ENCODE measurements at regions not wholly inside any gene's neighbourhood (a gene's known extent, or its start where the extent isn't known, plus 50 kb on each side); places are given as distances from the start of the nearest gene placed in this dataset.

DNA sequence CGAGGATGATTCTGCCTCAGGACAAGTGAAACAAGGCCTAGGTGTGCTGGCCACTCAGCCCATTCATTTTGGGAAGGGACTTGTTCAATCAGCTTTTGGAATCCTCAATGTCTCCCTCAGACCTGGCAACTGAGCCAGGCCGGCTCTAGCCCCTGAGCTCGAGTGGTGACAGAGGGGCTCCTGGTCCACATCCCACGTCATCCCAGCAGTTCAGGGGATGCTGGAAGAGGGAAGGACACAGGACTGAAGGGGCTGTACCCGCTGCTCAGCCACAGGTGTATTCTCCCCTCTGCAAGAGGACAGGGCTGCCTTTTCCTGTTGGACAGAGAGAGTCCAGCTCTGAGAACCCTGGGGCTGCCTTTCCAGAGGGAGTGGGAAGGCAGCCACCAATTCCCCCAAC is 244.6 kb upstream of the SFSWAP start:
- Histone ChIP-seq H3K4me3 (no peak overlapping the region), H3K79me2 (ENCODE audit: control insufficient read depth, insufficient read depth, low read length) (no peaks in the 10 kb centered on the region), H3K27ac (ENCODE audit: extremely low read depth, low read depth, low read length) (no peak overlapping the region), H3K9me3 (replicated peaks; ENCODE audit: control insufficient read depth, insufficient read depth, low read depth, low read length) (no peaks in the 10 kb centered on the region), H3K4me1 (replicated peaks in 1 of 2; ENCODE audit: control insufficient read depth in 2 of 2, insufficient read depth in 2 of 2, low read length in 2 of 2) (peaks cover 3 to 16% of the 10 kb centered on the region in 2 experiments; a peak in 3 of 5 replicates), H4K20me1 (replicated peaks; ENCODE audit: control insufficient read depth, insufficient read depth, low read length) (no peaks in the 10 kb centered on the region), H3K4me2 (ENCODE audit: insufficient read depth, low read length) (no peak overlapping the region), H3K27me3 (ENCODE audit: control insufficient read depth in 2 of 2, insufficient read depth in 2 of 2, low read length in 2 of 2) (peaks cover 3 to 32% of the 10 kb centered on the region in 2 experiments; a peak in 3 of 5 replicates), H3K9me1 (ENCODE audit: control insufficient read depth, insufficient read depth, low read length) (no peaks in the 10 kb centered on the region), H3K36me3 (ENCODE audit: control insufficient read depth, insufficient read depth, low read length) (no peaks in the 10 kb centered on the region), H3K9ac (ENCODE audit: insufficient read depth in 1 of 2, low read depth in 2 of 2, low read length in 2 of 2) (no peak overlapping the region), H2AFZ (ENCODE audit: low read depth, low read length) (no peak overlapping the region)
- ATAC-seq (no peak), DNase-seq (ENCODE audit: extremely low read depth in 1 of 4, low spot score in 3 of 4) (no peak), FAIRE-seq (no peak)
- intact Hi-C loops (cut with micrococcal nuclease), result no loop called here
- WGBS (ENCODE audit: insufficient coverage, low coverage, missing lambda C conversion rate), result 0% methylated on average over 4 of the region's 5 CpGs
- no peak for TF ChIP-seq ATF2 (CRISPR knock-in tag; IDR thresholded peaks at IDR 0.05)
- TF ChIP-seq FOSL1 (tag; conservative IDR thresholded peaks at IDR 0.05), result no peak
- ChIA-PET POLR2A (no interaction called here), CTCF (ENCODE audit: low intra/inter-chr PET ratio) (no interaction called here)
- in situ Hi-C loops (cut with MboI), result no loop called here
- BruUV-seq (replicated peaks), result no TSS peak

GRCh38 chr12:131466932-131467331 is 244.0 kb upstream of the SFSWAP start:
- WGBS (ENCODE audit: insufficient coverage, low coverage, missing lambda C conversion rate), result 14% methylated on average over 4 of the region's 4 CpGs
- no peak overlapping the region for H3K4me3 ChIP-seq
- peaks cover 5 to 37% of the 10 kb centered on the region in 2 experiments; a peak in 3 of 5 replicates for H3K27me3 ChIP-seq (ENCODE audit: control insufficient read depth in 2 of 2, insufficient read depth in 2 of 2, low read length in 2 of 2)
- H3K36me3 ChIP-seq (ENCODE audit: control insufficient read depth, insufficient read depth, low read length), result no peaks in the 10 kb centered on the region
- H3K9me3 ChIP-seq (replicated peaks; ENCODE audit: control insufficient read depth, insufficient read depth, low read depth, low read length), result no peaks in the 10 kb centered on the region
- H3K4me2 ChIP-seq (ENCODE audit: insufficient read depth, low read length), result no peak overlapping the region
- BruUV-seq (replicated peaks), result no TSS peak
- H3K4me1 ChIP-seq (replicated peaks in 1 of 2; ENCODE audit: control insufficient read depth in 2 of 2, insufficient read depth in 2 of 2, low read length in 2 of 2), result peaks cover 4 to 16% of the 10 kb centered on the region in 2 experiments; a peak in 3 of 5 replicates
- H3K27ac ChIP-seq (ENCODE audit: extremely low read depth, low read depth, low read length), result no peak overlapping the region
- DNase-seq (ENCODE audit: extremely low read depth in 1 of 4, low spot score in 3 of 4) (no peak), ATAC-seq (no peak), FAIRE-seq (no peak)
- H3K9ac ChIP-seq (ENCODE audit: insufficient read depth in 1 of 2, low read depth in 2 of 2, low read length in 2 of 2), result no peak overlapping the region
- H2AFZ ChIP-seq (ENCODE audit: low read depth, low read length), result no peak overlapping the region
- H3K79me2 ChIP-seq (ENCODE audit: control insufficient read depth, insufficient read depth, low read length), result no peaks in the 10 kb centered on the region
- H3K9me1 ChIP-seq (ENCODE audit: control insufficient read depth, insufficient read depth, low read length), result no peaks in the 10 kb centered on the region
- POLR2A ChIA-PET, result no interaction called here
- CTCF ChIA-PET (ENCODE audit: low intra/inter-chr PET ratio), result no interaction called here
- H4K20me1 ChIP-seq (replicated peaks; ENCODE audit: control insufficient read depth, insufficient read depth, low read length), result no peaks in the 10 kb centered on the region
- in situ Hi-C loops (cut with MboI) (no loop called here), intact Hi-C loops (cut with micrococcal nuclease) (no loop called here)
- TF ChIP-seq SREBF1 (IDR thresholded peaks at IDR 0.05; ENCODE audit: borderline replicate concordance, low read depth, low read length), result no peak
- no peak for TF ChIP-seq SMC3 (conservative IDR thresholded peaks at IDR 0.05; ENCODE audit: insufficient read depth, low read depth, low read length)
- no peak for TF ChIP-seq POLR2A (conservative IDR thresholded peaks at IDR 0.05)
- no peak for TF ChIP-seq MYC (IDR thresholded peaks at IDR 0.05; ENCODE audit: low read depth, low read length)
- no peak for TF ChIP-seq MYC (CRISPR knock-in tag; IDR thresholded peaks at IDR 0.05; ENCODE audit: borderline replicate concordance, low read depth)
- TF ChIP-seq FOXA1 (IDR thresholded peaks at IDR 0.05; ENCODE audit: borderline replicate concordance), result no peak
- TF ChIP-seq BCL6 (CRISPR knock-in tag; IDR thresholded peaks at IDR 0.05), result no peak
- TF ChIP-seq GATAD2B (IDR thresholded peaks at IDR 0.05; ENCODE audit: borderline replicate concordance), result no peak
- TF ChIP-seq, protein P1, sequence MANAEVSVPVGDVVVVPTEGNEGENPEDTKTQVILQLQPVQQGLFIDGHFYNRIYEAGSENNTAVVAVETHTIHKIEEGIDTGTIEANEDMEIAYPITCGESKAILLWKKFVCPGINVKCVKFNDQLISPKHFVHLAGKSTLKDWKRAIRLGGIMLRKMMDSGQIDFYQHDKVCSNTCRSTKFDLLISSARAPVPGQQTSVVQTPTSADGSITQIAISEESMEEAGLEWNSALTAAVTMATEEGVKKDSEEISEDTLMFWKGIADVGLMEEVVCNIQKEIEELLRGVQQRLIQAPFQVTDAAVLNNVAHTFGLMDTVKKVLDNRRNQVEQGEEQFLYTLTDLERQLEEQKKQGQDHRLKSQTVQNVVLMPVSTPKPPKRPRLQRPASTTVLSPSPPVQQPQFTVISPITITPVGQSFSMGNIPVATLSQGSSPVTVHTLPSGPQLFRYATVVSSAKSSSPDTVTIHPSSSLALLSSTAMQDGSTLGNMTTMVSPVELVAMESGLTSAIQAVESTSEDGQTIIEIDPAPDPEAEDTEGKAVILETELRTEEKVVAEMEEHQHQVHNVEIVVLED (CRISPR knock-in tag; IDR thresholded peaks at IDR 0.05), result no peak
- no peak for TF ChIP-seq MEF2D (tag; conservative IDR thresholded peaks at IDR 0.05; ENCODE audit: low read depth)
- no peak for TF ChIP-seq RHOXF2B (CRISPR knock-in tag; conservative IDR thresholded peaks at IDR 0.05)
- TF ChIP-seq OTX1 (CRISPR knock-in tag; IDR thresholded peaks at IDR 0.05), result no peak
